ENCODE measurements at regions not wholly inside any gene's neighbourhood (a gene's known extent, or its start where the extent isn't known, plus 50 kb on each side); places are given as distances from the start of the nearest gene placed in this dataset.

DNA sequence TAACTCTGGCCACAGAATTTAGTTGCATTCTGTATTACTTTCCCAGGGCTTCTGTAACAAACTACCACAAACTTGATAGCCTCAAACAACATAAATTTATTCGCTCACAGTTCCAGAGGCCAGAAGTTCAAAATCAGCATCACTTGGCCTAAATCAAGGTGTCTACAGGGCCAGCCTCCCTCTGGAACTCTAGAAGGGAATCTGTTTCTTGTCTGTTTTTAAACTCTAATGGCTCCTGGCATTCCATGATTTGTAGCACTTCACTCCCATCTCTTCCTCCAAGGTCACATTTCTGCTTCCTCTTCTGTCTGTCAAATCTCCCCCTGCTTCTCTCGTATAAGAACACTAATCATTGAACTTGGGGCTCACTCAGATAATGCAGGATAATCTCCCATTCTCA is 151.9 kb upstream of the ARPP21 start:
- ATAC-seq: no peak
- RAD21 ChIA-PET (ENCODE audit: unreplicated experiment): no interaction called here
- no peak for FAIRE-seq
- TF ChIP-seq, protein P1, sequence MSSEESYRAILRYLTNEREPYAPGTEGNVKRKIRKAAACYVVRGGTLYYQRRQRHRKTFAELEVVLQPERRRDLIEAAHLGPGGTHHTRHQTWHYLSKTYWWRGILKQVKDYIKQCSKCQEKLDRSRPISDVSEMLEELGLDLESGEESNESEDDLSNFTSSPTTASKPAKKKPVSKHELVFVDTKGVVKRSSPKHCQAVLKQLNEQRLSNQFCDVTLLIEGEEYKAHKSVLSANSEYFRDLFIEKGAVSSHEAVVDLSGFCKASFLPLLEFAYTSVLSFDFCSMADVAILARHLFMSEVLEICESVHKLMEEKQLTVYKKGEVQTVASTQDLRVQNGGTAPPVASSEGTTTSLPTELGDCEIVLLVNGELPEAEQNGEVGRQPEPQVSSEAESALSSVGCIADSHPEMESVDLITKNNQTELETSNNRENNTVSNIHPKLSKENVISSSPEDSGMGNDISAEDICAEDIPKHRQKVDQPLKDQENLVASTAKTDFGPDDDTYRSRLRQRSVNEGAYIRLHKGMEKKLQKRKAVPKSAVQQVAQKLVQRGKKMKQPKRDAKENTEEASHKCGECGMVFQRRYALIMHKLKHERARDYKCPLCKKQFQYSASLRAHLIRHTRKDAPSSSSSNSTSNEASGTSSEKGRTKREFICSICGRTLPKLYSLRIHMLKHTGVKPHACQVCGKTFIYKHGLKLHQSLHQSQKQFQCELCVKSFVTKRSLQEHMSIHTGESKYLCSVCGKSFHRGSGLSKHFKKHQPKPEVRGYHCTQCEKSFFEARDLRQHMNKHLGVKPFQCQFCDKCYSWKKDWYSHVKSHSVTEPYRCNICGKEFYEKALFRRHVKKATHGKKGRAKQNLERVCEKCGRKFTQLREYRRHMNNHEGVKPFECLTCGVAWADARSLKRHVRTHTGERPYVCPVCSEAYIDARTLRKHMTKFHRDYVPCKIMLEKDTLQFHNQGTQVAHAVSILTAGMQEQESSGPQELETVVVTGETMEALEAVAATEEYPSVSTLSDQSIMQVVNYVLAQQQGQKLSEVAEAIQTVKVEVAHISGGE (CRISPR knock-in tag; IDR thresholded peaks at IDR 0.05): no peak
- TF ChIP-seq ZNF274 (IDR thresholded peaks at IDR 0.05; ENCODE audit: insufficient read depth, insufficient read length): no peak
- TF ChIP-seq, protein P2, sequence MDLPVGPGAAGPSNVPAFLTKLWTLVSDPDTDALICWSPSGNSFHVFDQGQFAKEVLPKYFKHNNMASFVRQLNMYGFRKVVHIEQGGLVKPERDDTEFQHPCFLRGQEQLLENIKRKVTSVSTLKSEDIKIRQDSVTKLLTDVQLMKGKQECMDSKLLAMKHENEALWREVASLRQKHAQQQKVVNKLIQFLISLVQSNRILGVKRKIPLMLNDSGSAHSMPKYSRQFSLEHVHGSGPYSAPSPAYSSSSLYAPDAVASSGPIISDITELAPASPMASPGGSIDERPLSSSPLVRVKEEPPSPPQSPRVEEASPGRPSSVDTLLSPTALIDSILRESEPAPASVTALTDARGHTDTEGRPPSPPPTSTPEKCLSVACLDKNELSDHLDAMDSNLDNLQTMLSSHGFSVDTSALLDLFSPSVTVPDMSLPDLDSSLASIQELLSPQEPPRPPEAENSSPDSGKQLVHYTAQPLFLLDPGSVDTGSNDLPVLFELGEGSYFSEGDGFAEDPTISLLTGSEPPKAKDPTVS (IDR thresholded peaks at IDR 0.05; ENCODE audit: low read depth, low read length): no peak
- no peak for TF ChIP-seq TCF12 (IDR thresholded peaks at IDR 0.05; ENCODE audit: low read depth, low read length)
- no peak for TF ChIP-seq TCF3 (IDR thresholded peaks at IDR 0.05; ENCODE audit: borderline replicate concordance, insufficient read depth, low read depth, low read length)
- no peak for TF ChIP-seq RAD21 (IDR thresholded peaks at IDR 0.05; ENCODE audit: insufficient read depth, low read depth, low read length)
- no peak for TF ChIP-seq BRCA1 (IDR thresholded peaks at IDR 0.05; ENCODE audit: low read depth, low read length)
- TF ChIP-seq, protein P3, sequence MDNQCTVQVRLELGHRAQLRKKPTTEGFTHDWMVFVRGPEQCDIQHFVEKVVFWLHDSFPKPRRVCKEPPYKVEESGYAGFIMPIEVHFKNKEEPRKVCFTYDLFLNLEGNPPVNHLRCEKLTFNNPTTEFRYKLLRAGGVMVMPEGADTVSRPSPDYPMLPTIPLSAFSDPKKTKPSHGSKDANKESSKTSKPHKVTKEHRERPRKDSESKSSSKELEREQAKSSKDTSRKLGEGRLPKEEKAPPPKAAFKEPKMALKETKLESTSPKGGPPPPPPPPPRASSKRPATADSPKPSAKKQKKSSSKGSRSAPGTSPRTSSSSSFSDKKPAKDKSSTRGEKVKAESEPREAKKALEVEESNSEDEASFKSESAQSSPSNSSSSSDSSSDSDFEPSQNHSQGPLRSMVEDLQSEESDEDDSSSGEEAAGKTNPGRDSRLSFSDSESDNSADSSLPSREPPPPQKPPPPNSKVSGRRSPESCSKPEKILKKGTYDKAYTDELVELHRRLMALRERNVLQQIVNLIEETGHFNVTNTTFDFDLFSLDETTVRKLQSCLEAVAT (IDR thresholded peaks at IDR 0.05): no peak
- TF ChIP-seq KDM1A (IDR thresholded peaks at IDR 0.05; ENCODE audit: borderline replicate concordance): no peak
- no peak for TF ChIP-seq GATAD2B (conservative IDR thresholded peaks at IDR 0.05; ENCODE audit: low read depth)
- no peak for TF ChIP-seq RUNX3 (IDR thresholded peaks at IDR 0.05; ENCODE audit: low read length)
- TF ChIP-seq, protein P4, sequence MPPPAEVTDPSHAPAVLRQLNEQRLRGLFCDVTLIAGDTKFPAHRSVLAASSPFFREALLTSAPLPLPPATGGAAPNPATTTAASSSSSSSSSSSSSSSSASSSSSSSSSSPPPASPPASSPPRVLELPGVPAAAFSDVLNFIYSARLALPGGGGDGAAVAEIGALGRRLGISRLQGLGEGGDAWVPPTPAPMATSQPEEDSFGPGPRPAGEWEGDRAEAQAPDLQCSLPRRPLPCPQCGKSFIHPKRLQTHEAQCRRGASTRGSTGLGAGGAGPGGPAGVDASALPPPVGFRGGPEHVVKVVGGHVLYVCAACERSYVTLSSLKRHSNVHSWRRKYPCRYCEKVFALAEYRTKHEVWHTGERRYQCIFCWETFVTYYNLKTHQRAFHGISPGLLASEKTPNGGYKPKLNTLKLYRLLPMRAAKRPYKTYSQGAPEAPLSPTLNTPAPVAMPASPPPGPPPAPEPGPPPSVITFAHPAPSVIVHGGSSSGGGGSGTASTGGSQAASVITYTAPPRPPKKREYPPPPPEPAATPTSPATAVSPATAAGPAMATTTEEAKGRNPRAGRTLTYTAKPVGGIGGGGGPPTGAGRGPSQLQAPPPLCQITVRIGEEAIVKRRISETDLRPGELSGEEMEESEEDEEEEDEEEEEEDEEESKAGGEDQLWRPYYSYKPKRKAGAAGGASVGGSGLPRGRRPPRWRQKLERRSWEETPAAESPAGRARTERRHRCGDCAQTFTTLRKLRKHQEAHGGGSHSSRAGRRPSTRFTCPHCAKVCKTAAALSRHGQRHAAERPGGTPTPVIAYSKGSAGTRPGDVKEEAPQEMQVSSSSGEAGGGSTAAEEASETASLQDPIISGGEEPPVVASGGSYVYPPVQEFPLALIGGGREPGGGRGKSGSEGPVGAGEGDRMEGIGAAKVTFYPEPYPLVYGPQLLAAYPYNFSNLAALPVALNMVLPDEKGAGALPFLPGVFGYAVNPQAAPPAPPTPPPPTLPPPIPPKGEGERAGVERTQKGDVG (CRISPR knock-in tag; IDR thresholded peaks at IDR 0.05): no peak
- no peak for TF ChIP-seq SMAD1 (IDR thresholded peaks at IDR 0.05; ENCODE audit: low read depth, partially characterized antibody)

More for the DNA sequence above, 151.9 kb upstream of the ARPP21 start:
- Histone ChIP-seq H3K79me2 (ENCODE audit: control insufficient read depth, insufficient read depth, low read length) (no peaks in the 10 kb centered on the region), H2AFZ (ENCODE audit: control insufficient read depth, low read depth, low read length) (no peak overlapping the region), H3K9ac (ENCODE audit: control insufficient read depth, insufficient read depth, low read length) (no peak overlapping the region), H3K4me2 (ENCODE audit: control insufficient read depth, insufficient read depth) (no peak overlapping the region), H4K20me1 (ENCODE audit: control insufficient read depth, insufficient read depth) (no peaks in the 10 kb centered on the region), H3K4me3 (no peak overlapping the region), H3K27me3 (replicated peaks in 1 of 2; ENCODE audit: control insufficient read depth in 2 of 2, insufficient read depth in 2 of 2, low read length in 1 of 2) (no peaks in the 10 kb centered on the region), H3K4me1 (ENCODE audit: control insufficient read depth, insufficient read depth, low read length) (no peaks in the 10 kb centered on the region), H3K9me3 (replicated peaks; ENCODE audit: control insufficient read depth, insufficient read depth, low read length) (no peaks in the 10 kb centered on the region), H3K27ac (ENCODE audit: control insufficient read depth, insufficient read depth) (no peak overlapping the region), H3K36me3 (ENCODE audit: control insufficient read depth in 2 of 2, insufficient read depth in 2 of 2, low read length in 1 of 2) (no peaks in the 10 kb centered on the region)
- BruUV-seq (replicated peaks): no TSS peak
- whole genome bisulfite sequencing (ENCODE audit: insufficient coverage, insufficient replicate concordance, low lambda C conversion rate, missing lambda C conversion rate): 0% methylated on average over 2 of the region's 2 CpGs
- no peak for DNase-seq (ENCODE audit: low read depth, low spot score)
- intact Hi-C loops (cut with micrococcal nuclease; ENCODE audit: unreplicated experiment): no loop called here
- ChIA-PET CTCF (no interaction called here), POLR2A (no interaction called here), SMC1A (ENCODE audit: uncharacterized antibody, unreplicated experiment) (no interaction called here)
- in situ Hi-C loops (cut with MboI): no loop called here
